Coronary artery (tissue), 2 donors: ENCODE measurements at regions not wholly inside any gene's neighbourhood (a gene's known extent, or its start where the extent isn't known, plus 50 kb on each side); places are given as distances from the start of the nearest gene placed in this dataset.

ENCODE experiments used
- DNase-seq: peaks from one replicate; pipeline ENCODE4 v3.0.0-alpha.2; 2017; ENCODE audit warnings: low spot score
- H3K27ac ChIP-seq, 2 donors: fragments of 200-600 bp; sonication (generic); one replicate each; pipeline ENCODE4 v1.5.1; 2016 to 2019
- H3K4me3 ChIP-seq: fragments of 200-600 bp; sonication (generic); 2 replicates; pipeline ENCODE4 v1.5.1; 2016; ENCODE audit warnings: mild to moderate bottlenecking, moderate library complexity
- CTCF ChIP-seq: fragments of 200-600 bp; sonication (generic); IDR thresholded peaks from one replicate; pipeline ENCODE4 v1.5.1; 2019; ENCODE audit warnings: antibody characterized with exemption

GRCh38 chr6:105642708-105643107 lies 239.8 kb upstream of the PREP start:
- H3K4me3 ChIP-seq, result no peak overlapping the region
- H3K27ac ChIP-seq, result no peak overlapping the region
- no peak for TF ChIP-seq CTCF
- DNase-seq, result no peak

- no peak for TF ChIP-seq CTCF
- no peak for DNase-seq
- no peak overlapping the region for H3K4me3 ChIP-seq
- H3K27ac ChIP-seq, result no peak overlapping the region
These were observed 238.6 kb upstream of the PREP start for GRCh38 chr6:105641504-105641903.

- TF ChIP-seq CTCF, result no peak
- H3K27ac ChIP-seq, result no peak overlapping the region
- DNase-seq, result no peak
- H3K4me3 ChIP-seq, result no peak overlapping the region
These were observed 236.2 kb upstream of the PREP start for GRCh38 chr6:105639124-105639523.

- Histone ChIP-seq H3K4me3 (no peak overlapping the region), H3K27ac (no peak overlapping the region)
- DNase-seq, result no peak
- TF ChIP-seq CTCF, result no peak
These were observed 230.9 kb upstream of the PREP start for GRCh38 chr6:105633814-105634213.

- Histone ChIP-seq H3K4me3 (no peak overlapping the region), H3K27ac (no peak overlapping the region)
These were observed 225.4 kb upstream of the PREP start for GRCh38 chr6:105628156-105628860.

GRCh38 chr6:105626295-105627158 lies 223.6 kb upstream of the PREP start:
- Histone ChIP-seq H3K4me3 (no peak overlapping the region), H3K27ac (no peak overlapping the region)
- TF ChIP-seq CTCF, result no peak
- DNase-seq, result no peak

More at GRCh38 chr6:105628156-105628860, 225.4 kb upstream of the PREP start:
- no peak for TF ChIP-seq CTCF
- DNase-seq, result no peak
